OCI-LY1 (cell line): ENCODE measurements at regions not wholly inside any gene's neighbourhood (a gene's known extent, or its start where the extent isn't known, plus 50 kb on each side); places are given as distances from the start of the nearest gene placed in this dataset.

ENCODE experiments used
- H2AFZ ChIP-seq: fragments of 200-600 bp; sonication (generic), shearing (Covaris generic); 2 replicates; pipeline ENCODE4 v1.6.0; 2014; ENCODE audit warnings: antibody characterized with exemption, mild to moderate bottlenecking, low read length
- H3F3A ChIP-seq: fragments of 200-600 bp; sonication (generic), shearing (Covaris generic); 2 replicates; pipeline ENCODE4 v1.6.0; 2014; ENCODE audit warnings: mild to moderate bottlenecking, antibody characterized with exemption, low read length, moderate library complexity; ENCODE audit not compliant: insufficient read depth
- H3K27ac ChIP-seq: fragments of 200-600 bp; sonication (generic); 2 replicates; pipeline ENCODE4 v1.5.1; 2014; ENCODE audit warnings: low read length, mixed run types, mild to moderate bottlenecking, low read depth; ENCODE audit not compliant: poor library complexity, severe bottlenecking
- H3K27me3 ChIP-seq: fragments of 200-600 bp; sonication (generic); 2 replicates; pipeline ENCODE4 v1.6.0; 2014; ENCODE audit warnings: antibody characterized with exemption, mild to moderate bottlenecking, low read length, moderate library complexity; ENCODE audit not compliant: insufficient read depth
- H3K36me3 ChIP-seq: fragments of 200-600 bp; sonication (generic); 2 replicates; pipeline ENCODE4 v1.6.1; 2014; ENCODE audit warnings: mild to moderate bottlenecking, antibody characterized with exemption, low read length, moderate library complexity, mixed read lengths; ENCODE audit not compliant: insufficient read depth
- H3K4me1 ChIP-seq: fragments of 200-600 bp; sonication (generic); 2 replicates; pipeline ENCODE4 v1.5.1; 2014; ENCODE audit warnings: mild to moderate bottlenecking, low read length, moderate library complexity; ENCODE audit not compliant: insufficient read depth, severe bottlenecking
- H3K4me2 ChIP-seq: fragments of 200-600 bp; sonication (generic), shearing (Covaris generic); 2 replicates; pipeline ENCODE4 v1.6.1; 2014; ENCODE audit warnings: low read length
- H3K4me3 ChIP-seq: fragments of 200-600 bp; sonication (generic); 2 replicates; pipeline ENCODE4 v1.5.1; 2014; ENCODE audit warnings: low read length, low read depth, mild to moderate bottlenecking, mixed read lengths; ENCODE audit not compliant: poor library complexity, severe bottlenecking
- H3K79me2 ChIP-seq: fragments of 200-600 bp; shearing (Covaris generic); 2 replicates; pipeline ENCODE4 v1.6.1; 2016; ENCODE audit warnings: mixed run types, low read length, mixed read lengths; ENCODE audit not compliant: insufficient read depth
- H3K9ac ChIP-seq: fragments of 200-600 bp; sonication (generic), shearing (Covaris generic); 2 replicates; pipeline ENCODE4 v1.6.1; 2014; ENCODE audit warnings: mild to moderate bottlenecking, low read length, mixed read lengths
- H3K9me2 ChIP-seq: fragments of 200-600 bp; sonication (generic), shearing (Covaris generic); 2 replicates; pipeline ENCODE4 v1.6.1; 2014; ENCODE audit warnings: low read depth, mild to moderate bottlenecking, low read length, mixed read lengths
- H3K9me3 ChIP-seq: fragments of 200-600 bp; shearing (Covaris generic); 2 replicates; pipeline ENCODE4 v1.6.1; 2014; ENCODE audit warnings: low read length, mixed read lengths
- H4K20me1 ChIP-seq: fragments of 200-600 bp; sonication (generic), shearing (Covaris generic); 2 replicates; pipeline ENCODE4 v1.6.0; 2016; ENCODE audit warnings: mild to moderate bottlenecking, low read length; ENCODE audit not compliant: insufficient read depth
- EZH2 ChIP-seq: fragments of 200-600 bp; sonication (generic), shearing (Covaris generic); IDR thresholded peaks from 2 replicates; pipeline ENCODE4 v1.8.0; 2017; ENCODE audit warnings: borderline replicate concordance, mixed run types, mild to moderate bottlenecking, antibody characterized with exemption, low read length, moderate library complexity, mixed read lengths
- TF ChIP-seq, protein P1 (sequence below): fragments of 200-600 bp; sonication (generic), shearing (Covaris generic); IDR thresholded peaks from 2 replicates; pipeline ENCODE4 v1.5.1; 2017; ENCODE audit warnings: mild to moderate bottlenecking, antibody characterized with exemption, low read length, moderate library complexity, mixed read lengths

GRCh38 chr9:105993921-105994715 lies 299.8 kb downstream of the TMEM38B start:
- no peak for TF ChIP-seq EZH2
- TF ChIP-seq, protein P1, sequence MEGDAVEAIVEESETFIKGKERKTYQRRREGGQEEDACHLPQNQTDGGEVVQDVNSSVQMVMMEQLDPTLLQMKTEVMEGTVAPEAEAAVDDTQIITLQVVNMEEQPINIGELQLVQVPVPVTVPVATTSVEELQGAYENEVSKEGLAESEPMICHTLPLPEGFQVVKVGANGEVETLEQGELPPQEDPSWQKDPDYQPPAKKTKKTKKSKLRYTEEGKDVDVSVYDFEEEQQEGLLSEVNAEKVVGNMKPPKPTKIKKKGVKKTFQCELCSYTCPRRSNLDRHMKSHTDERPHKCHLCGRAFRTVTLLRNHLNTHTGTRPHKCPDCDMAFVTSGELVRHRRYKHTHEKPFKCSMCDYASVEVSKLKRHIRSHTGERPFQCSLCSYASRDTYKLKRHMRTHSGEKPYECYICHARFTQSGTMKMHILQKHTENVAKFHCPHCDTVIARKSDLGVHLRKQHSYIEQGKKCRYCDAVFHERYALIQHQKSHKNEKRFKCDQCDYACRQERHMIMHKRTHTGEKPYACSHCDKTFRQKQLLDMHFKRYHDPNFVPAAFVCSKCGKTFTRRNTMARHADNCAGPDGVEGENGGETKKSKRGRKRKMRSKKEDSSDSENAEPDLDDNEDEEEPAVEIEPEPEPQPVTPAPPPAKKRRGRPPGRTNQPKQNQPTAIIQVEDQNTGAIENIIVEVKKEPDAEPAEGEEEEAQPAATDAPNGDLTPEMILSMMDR, result no peak
- no peaks in the 10 kb centered on the region for H3K36me3 ChIP-seq
- no peaks in the 10 kb centered on the region for H3F3A ChIP-seq
- H3K79me2 ChIP-seq, result no peaks in the 10 kb centered on the region
- no peak overlapping the region for H3K9ac ChIP-seq
- no peak overlapping the region for H3K4me2 ChIP-seq
- no peak overlapping the region for H2AFZ ChIP-seq
- no peaks in the 10 kb centered on the region for H3K9me2 ChIP-seq
- no peaks in the 10 kb centered on the region for H3K9me3 ChIP-seq
- H3K27ac ChIP-seq, result no peak overlapping the region
- H3K4me3 ChIP-seq, result no peak overlapping the region
- H3K4me1 ChIP-seq, result no peaks in the 10 kb centered on the region
- H3K27me3 ChIP-seq, result no peaks in the 10 kb centered on the region
- no peaks in the 10 kb centered on the region for H4K20me1 ChIP-seq

DNA sequence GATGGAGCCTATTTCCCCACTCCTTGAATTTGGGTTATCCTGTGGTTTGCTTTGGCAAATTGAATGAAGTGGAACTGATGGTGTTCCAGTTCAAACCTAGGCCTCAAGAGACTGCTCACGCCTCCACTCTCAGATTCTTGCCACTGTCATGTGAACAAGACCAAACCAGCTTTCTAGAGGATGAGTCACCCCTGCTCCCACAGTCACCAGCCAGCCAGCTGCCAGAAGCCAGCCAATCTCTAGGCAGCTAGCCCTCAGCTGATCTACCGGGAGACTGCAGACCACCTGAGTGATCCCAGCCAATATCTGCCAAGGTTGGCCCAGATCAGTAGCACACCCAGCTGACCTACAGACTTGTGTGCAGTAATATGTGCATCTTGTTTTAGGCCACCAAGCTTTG lies 300.6 kb downstream of the TMEM38B start:
- Histone ChIP-seq H3K27ac (no peak overlapping the region), H3K9ac (no peak overlapping the region), H2AFZ (no peak overlapping the region)

DNA sequence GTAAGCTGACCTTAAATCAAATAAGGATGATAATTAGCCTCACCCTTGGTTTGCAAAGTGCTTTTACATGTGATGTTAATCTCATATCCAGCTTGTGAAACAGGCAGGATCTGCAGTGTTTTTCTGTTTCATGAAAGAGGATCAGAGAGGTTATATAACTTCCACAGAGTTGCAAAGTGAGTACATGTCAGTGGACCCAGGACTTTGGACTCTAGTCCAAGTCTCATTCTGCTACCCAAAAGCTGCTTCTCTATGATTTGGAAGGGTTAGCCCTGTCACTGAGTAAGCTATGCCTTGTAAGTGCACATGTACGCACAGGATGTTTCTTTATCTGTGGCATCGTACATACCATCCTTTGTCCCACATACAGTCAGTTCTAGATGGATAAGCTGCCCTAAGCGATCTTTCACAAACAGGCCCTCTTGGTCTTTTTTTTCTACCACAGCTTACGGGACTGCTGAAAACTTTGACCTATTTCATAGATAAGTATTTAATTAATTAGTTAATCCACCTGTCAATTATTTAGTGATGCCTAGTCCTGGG lies 322.9 kb downstream of the TMEM38B start:
- Histone ChIP-seq H3K9me3 (no peaks in the 10 kb centered on the region), H3K27ac (no peak overlapping the region), H3F3A (no peaks in the 10 kb centered on the region), H3K27me3 (no peaks in the 10 kb centered on the region), H3K9me2 (no peaks in the 10 kb centered on the region), H4K20me1 (no peaks in the 10 kb centered on the region), H3K4me2 (no peak overlapping the region), H3K79me2 (no peaks in the 10 kb centered on the region), H3K36me3 (no peaks in the 10 kb centered on the region), H3K4me3 (no peak overlapping the region), H3K4me1 (no peaks in the 10 kb centered on the region), H2AFZ (no peak overlapping the region), H3K9ac (no peak overlapping the region)
- TF ChIP-seq EZH2, result no peak
- TF ChIP-seq, protein P1, result no peak

More for the DNA sequence above, 300.6 kb downstream of the TMEM38B start:
- Histone ChIP-seq H3K9me3 (no peaks in the 10 kb centered on the region), H3K36me3 (no peaks in the 10 kb centered on the region), H3K79me2 (no peaks in the 10 kb centered on the region), H3K9me2 (no peaks in the 10 kb centered on the region), H3K27me3 (no peaks in the 10 kb centered on the region), H3K4me1 (no peaks in the 10 kb centered on the region), H3K4me3 (no peak overlapping the region), H4K20me1 (no peaks in the 10 kb centered on the region), H3F3A (no peaks in the 10 kb centered on the region), H3K4me2 (no peak overlapping the region)
- TF ChIP-seq, protein P1, result no peak
- no peak for TF ChIP-seq EZH2
